D341Med (cell line): ENCODE measurements at regions not wholly inside any gene's neighbourhood (a gene's known extent, or its start where the extent isn't known, plus 50 kb on each side); places are given as distances from the start of the nearest gene placed in this dataset.
"Not testable (repeated sequence)": the region's sequence is repeated elsewhere in the genome, so short reads cannot be mapped to it uniquely, and the experiment has no call there.

Experiments
- DNase-seq: peaks from one replicate; pipeline ENCODE4 v3.0.0; 2012; ENCODE audit warnings: low spot score

DNA sequence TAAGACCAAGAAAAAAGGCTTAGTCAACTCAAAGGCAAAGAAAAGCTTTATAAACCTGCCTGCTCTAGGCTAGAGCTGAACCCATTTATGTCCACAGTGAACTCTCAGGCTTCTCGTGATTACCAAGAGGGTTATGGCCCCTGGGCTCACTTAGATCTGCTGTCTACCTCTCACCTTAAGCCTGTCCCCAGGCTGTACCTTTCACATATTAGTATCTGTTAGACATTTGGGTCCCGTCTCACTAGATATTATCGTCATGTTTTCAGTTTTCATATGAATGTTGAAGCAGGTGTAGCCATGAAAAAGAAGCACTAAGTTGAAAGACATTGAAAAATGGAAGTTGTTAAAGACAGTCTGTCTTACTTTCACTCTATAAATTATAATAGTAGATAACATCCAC lies 75.2 kb upstream of the COX7C start:
- no peak for DNase-seq

- no peak for DNase-seq
These were observed 71.7 kb upstream of the COX7C start for GRCh38 chr5:86546044-86546443.

- DNase-seq, result no peak
These were observed 71.2 kb upstream of the COX7C start for GRCh38 chr5:86546582-86546981.

DNA sequence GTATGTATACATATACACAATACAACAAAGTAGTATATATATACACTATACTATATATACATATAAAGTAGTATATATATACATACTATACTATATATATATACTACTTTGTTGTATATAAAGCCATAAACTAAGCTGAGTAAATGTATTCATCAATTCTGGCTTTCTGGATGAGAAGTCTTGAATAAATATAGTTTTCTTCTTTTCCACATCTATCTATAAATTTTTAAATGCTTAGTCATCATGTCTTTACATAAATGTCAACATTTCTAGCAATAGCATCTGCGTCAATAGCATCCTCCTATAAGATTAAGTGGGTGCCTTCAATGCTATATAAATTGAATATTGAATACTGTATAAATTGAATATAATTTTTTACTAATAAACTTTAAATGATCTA lies 63.1 kb upstream of the COX7C start:
- DNase-seq, result no peak

DNA sequence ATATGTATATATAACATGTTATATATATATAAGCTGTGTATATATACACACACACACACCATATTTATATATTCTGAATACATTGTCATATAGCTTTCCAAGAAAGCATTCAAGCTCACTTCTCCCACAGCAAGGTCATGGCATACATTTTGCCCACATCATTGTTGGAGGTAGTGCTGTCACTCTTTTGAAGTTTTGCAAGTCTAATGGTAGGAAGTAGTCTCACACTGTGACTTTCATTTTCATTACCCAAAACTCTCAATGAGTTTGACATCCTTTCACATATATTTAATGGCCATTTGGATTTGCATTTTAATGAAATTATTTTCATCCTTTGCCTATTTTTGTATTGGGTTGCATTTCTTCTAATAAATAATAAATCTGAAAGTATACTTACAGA lies 59.8 kb upstream of the COX7C start:
- no peak for DNase-seq

- DNase-seq, result no peak
These were observed 52.4 kb upstream of the COX7C start for GRCh38 chr5:86565197-86565789.

DNA sequence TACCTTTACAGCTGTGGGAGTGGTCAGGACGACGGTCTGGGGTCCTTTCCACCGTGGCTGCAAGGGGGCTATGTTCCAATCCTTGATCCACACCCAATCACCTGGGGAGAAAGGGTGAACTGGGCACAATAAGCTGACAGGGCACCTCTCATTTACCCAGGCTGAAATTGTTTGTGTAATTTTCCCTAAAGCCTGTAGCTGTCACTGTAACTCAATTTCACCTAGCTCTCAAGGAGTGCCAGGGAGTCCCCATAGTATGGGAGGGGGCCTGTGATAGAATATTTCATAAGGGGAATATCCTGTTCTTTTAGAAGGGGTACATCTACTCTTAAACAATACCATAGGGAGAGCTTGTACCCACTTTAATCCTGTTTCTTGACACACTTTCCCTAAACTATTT lies 51.7 kb upstream of the COX7C start:
- not testable (repeated sequence) for DNase-seq
